Prostate gland (tissue), 2 donors: ENCODE measurements at regions not wholly inside any gene's neighbourhood (a gene's known extent, or its start where the extent isn't known, plus 50 kb on each side); places are given as distances from the start of the nearest gene placed in this dataset.
"Not testable (repeated sequence)": the region's sequence is repeated elsewhere in the genome, so short reads cannot be mapped to it uniquely, and the experiment has no call there.

Experiments
- POLR2A ChIP-seq: fragments of 450-650 bp; IDR thresholded peaks from one replicate; pipeline ENCODE4 v1.6.1; 2016; ENCODE audit warnings: antibody characterized with exemption, mild to moderate bottlenecking
- POLR2AphosphoS5 ChIP-seq: sonication (generic); formaldehyde crosslinking; IDR thresholded peaks from one replicate; pipeline ENCODE4 v1.6.1; 2017; ENCODE audit warnings: antibody characterized with exemption
- TF ChIP-seq, protein P1 (sequence below), 4 experiments: fragments of 200-600 bp in 2 of 4; fragments of 450-650 bp in 2 of 4; sonication (generic) in 2 of 4; IDR thresholded peaks; 1 replicate in 3 of 4; 2 replicates in 1 of 4; pipeline ENCODE4 v1.5.1; 2016 to 2019; ENCODE audit warnings: antibody characterized with exemption in 4 of 4, mild to moderate bottlenecking in 2 of 4, moderate library complexity in 2 of 4

DNA sequence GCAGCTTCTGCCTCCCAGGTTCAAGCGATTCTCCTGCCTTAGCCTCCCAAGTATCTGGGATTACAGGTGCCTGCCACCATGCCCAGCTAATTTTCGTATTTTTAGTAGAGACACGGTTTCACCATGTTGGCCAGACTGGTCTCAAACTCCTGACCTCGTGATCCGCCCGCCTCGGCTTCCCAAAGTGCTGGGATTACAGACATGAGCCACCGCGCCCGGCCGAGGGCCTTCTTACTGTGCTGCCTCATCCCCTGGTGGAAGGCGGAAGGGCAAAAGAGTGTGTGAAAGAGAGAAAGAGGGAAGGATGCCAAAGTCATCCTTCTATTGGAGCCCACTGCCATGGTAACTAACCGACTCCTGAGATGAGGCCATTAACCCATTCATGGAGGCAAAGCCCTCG is 399.4 kb upstream of the TENM3 start:
- TF ChIP-seq, protein P1, sequence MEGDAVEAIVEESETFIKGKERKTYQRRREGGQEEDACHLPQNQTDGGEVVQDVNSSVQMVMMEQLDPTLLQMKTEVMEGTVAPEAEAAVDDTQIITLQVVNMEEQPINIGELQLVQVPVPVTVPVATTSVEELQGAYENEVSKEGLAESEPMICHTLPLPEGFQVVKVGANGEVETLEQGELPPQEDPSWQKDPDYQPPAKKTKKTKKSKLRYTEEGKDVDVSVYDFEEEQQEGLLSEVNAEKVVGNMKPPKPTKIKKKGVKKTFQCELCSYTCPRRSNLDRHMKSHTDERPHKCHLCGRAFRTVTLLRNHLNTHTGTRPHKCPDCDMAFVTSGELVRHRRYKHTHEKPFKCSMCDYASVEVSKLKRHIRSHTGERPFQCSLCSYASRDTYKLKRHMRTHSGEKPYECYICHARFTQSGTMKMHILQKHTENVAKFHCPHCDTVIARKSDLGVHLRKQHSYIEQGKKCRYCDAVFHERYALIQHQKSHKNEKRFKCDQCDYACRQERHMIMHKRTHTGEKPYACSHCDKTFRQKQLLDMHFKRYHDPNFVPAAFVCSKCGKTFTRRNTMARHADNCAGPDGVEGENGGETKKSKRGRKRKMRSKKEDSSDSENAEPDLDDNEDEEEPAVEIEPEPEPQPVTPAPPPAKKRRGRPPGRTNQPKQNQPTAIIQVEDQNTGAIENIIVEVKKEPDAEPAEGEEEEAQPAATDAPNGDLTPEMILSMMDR (IDR thresholded peaks at IDR 0.05), result not testable (repeated sequence)
- not testable (repeated sequence) for TF ChIP-seq POLR2AphosphoS5, POLR2A
